ENCODE measurements at regions not wholly inside any gene's neighbourhood (a gene's known extent, or its start where the extent isn't known, plus 50 kb on each side); places are given as distances from the start of the nearest gene placed in this dataset.
"Not testable (repeated sequence)": the region's sequence is repeated elsewhere in the genome, so short reads cannot be mapped to it uniquely, and the experiment has no call there.

GRCh38 chr5:105172918-105173317, 1610.3 kb upstream of the NUDT12 start:
- no peak for ATAC-seq

GRCh38 chr5:105168806-105169205, 1606.2 kb upstream of the NUDT12 start:
- H3K9me3 Mint-ChIP-seq, result peaks cover 11 to 16% of the 10 kb centered on the region in 2 donors
- TF ChIP-seq CTCF (IDR thresholded peaks at IDR 0.05), result no peak
- H3K36me3 Mint-ChIP-seq, result no peaks in the 10 kb centered on the region
- no CpG with 5 or more reads among the region's 1 CpG for WGBS (ENCODE audit: insufficient coverage)
- H3K27ac Mint-ChIP-seq, result no peak overlapping the region
- H3K4me1 Mint-ChIP-seq, result no peaks in the 10 kb centered on the region
- H3K4me3 Mint-ChIP-seq, result no peak overlapping the region
- Histone ChIP-seq H3K27me3 (ENCODE audit: control insufficient read depth, insufficient read depth, low read length) (no peaks in the 10 kb centered on the region), H3K27ac (ENCODE audit: low read length) (no peak overlapping the region), H3K36me3 (ENCODE audit: control insufficient read depth, insufficient read depth, low read length) (no peaks in the 10 kb centered on the region), H3K4me3 (ENCODE audit: low read length) (no peak overlapping the region), H3K4me1 (ENCODE audit: control insufficient read depth, insufficient read depth, low read length) (no peaks in the 10 kb centered on the region), H3K9me3 (ENCODE audit: control insufficient read depth, insufficient read depth, low read length) (no peaks in the 10 kb centered on the region)
- no peak for ATAC-seq
- DNase-seq, result no peak
- H3K27me3 Mint-ChIP-seq (ENCODE audit: low read depth in 2 of 2), result no peaks in the 10 kb centered on the region
- intact Hi-C loops (cut with micrococcal nuclease), result no loop called here

More at GRCh38 chr5:105172918-105173317, 1610.3 kb upstream of the NUDT12 start:
- WGBS (ENCODE audit: insufficient coverage), result no CpG with 5 or more reads among the region's 2 CpGs
- H3K27ac ChIP-seq (ENCODE audit: low read length), result no peak overlapping the region
- Mint-ChIP-seq H3K9me3 (peaks cover 12 to 16% of the 10 kb centered on the region in 2 donors), H3K36me3 (no peaks in the 10 kb centered on the region), H3K27ac (no peak overlapping the region), H3K4me3 (no peak overlapping the region), H3K4me1 (no peaks in the 10 kb centered on the region), H3K27me3 (ENCODE audit: low read depth in 2 of 2) (no peaks in the 10 kb centered on the region)
- DNase-seq, result no peak
- intact Hi-C loops (cut with micrococcal nuclease), result no loop called here
- no peak overlapping the region for H3K4me3 ChIP-seq (ENCODE audit: low read length)
- no peaks in the 10 kb centered on the region for H3K4me1 ChIP-seq (ENCODE audit: control insufficient read depth, insufficient read depth, low read length)
- H3K27me3 ChIP-seq (ENCODE audit: control insufficient read depth, insufficient read depth, low read length), result no peaks in the 10 kb centered on the region
- H3K36me3 ChIP-seq (ENCODE audit: control insufficient read depth, insufficient read depth, low read length), result no peaks in the 10 kb centered on the region
- H3K9me3 ChIP-seq (ENCODE audit: control insufficient read depth, insufficient read depth, low read length), result no peaks in the 10 kb centered on the region
- TF ChIP-seq CTCF (IDR thresholded peaks at IDR 0.05), result no peak

- ATAC-seq, result no peak
- Histone ChIP-seq H3K4me3 (ENCODE audit: low read length) (no peak overlapping the region), H3K4me1 (ENCODE audit: control insufficient read depth, insufficient read depth, low read length) (no peaks in the 10 kb centered on the region), H3K9me3 (ENCODE audit: control insufficient read depth, insufficient read depth, low read length) (no peaks in the 10 kb centered on the region), H3K27me3 (ENCODE audit: control insufficient read depth, insufficient read depth, low read length) (no peaks in the 10 kb centered on the region), H3K27ac (ENCODE audit: low read length) (no peak overlapping the region), H3K36me3 (ENCODE audit: control insufficient read depth, insufficient read depth, low read length) (no peaks in the 10 kb centered on the region)
- peaks cover 8 to 24% of the 10 kb centered on the region in 2 donors for H3K9me3 Mint-ChIP-seq
- no peaks in the 10 kb centered on the region for H3K27me3 Mint-ChIP-seq (ENCODE audit: low read depth in 2 of 2)
- intact Hi-C loops (cut with micrococcal nuclease), result no loop called here
- H3K4me3 Mint-ChIP-seq, result no peak overlapping the region
- DNase-seq, result no peak
- TF ChIP-seq CTCF (IDR thresholded peaks at IDR 0.05), result no peak
- WGBS (ENCODE audit: insufficient coverage), result 100% methylated on average over 1 of the region's 3 CpGs
- no peak overlapping the region for H3K27ac Mint-ChIP-seq
- no peaks in the 10 kb centered on the region for H3K4me1 Mint-ChIP-seq
- no peaks in the 10 kb centered on the region for H3K36me3 Mint-ChIP-seq
Observed at GRCh38 chr5:105167092-105167491, 1604.5 kb upstream of the NUDT12 start.

- H3K4me3 ChIP-seq (ENCODE audit: low read length), result no peak overlapping the region
Observed at GRCh38 chr5:105163547-105163946, 1601.0 kb upstream of the NUDT12 start.

GRCh38 chr5:105162557-105162956, 1600.0 kb upstream of the NUDT12 start:
- H3K4me1 Mint-ChIP-seq; H3K27me3 ChIP-seq (ENCODE audit: control insufficient read depth, insufficient read depth, low read length); H3K27ac ChIP-seq (ENCODE audit: low read length); H3K27ac Mint-ChIP-seq; intact Hi-C loops (cut with micrococcal nuclease); ATAC-seq; H3K27me3 Mint-ChIP-seq (ENCODE audit: low read depth in 2 of 2); DNase-seq; H3K9me3 ChIP-seq (ENCODE audit: control insufficient read depth, insufficient read depth, low read length); H3K36me3 ChIP-seq (ENCODE audit: control insufficient read depth, insufficient read depth, low read length); H3K4me3 Mint-ChIP-seq; H3K36me3 Mint-ChIP-seq; H3K4me3 ChIP-seq (ENCODE audit: low read length); H3K4me1 ChIP-seq (ENCODE audit: control insufficient read depth, insufficient read depth, low read length): not testable (repeated sequence)
- WGBS (ENCODE audit: insufficient coverage), result 95% methylated on average over 5 of the region's 6 CpGs
- H3K9me3 Mint-ChIP-seq, result peaks cover 2 to 18% of the 10 kb centered on the region in 2 donors

More at GRCh38 chr5:105163547-105163946, 1601.0 kb upstream of the NUDT12 start:
- no peak overlapping the region for H3K27ac ChIP-seq (ENCODE audit: low read length)
- DNase-seq, result no peak
- Mint-ChIP-seq H3K4me3 (no peak overlapping the region), H3K27me3 (ENCODE audit: low read depth in 2 of 2) (no peaks in the 10 kb centered on the region), H3K9me3 (peaks cover 6 to 18% of the 10 kb centered on the region in 2 donors), H3K4me1 (no peaks in the 10 kb centered on the region), H3K27ac (no peak overlapping the region), H3K36me3 (no peaks in the 10 kb centered on the region)
- no peaks in the 10 kb centered on the region for H3K9me3 ChIP-seq (ENCODE audit: control insufficient read depth, insufficient read depth, low read length)
- no peaks in the 10 kb centered on the region for H3K36me3 ChIP-seq (ENCODE audit: control insufficient read depth, insufficient read depth, low read length)
- TF ChIP-seq CTCF (IDR thresholded peaks at IDR 0.05), result no peak
- no peaks in the 10 kb centered on the region for H3K4me1 ChIP-seq (ENCODE audit: control insufficient read depth, insufficient read depth, low read length)
- H3K27me3 ChIP-seq (ENCODE audit: control insufficient read depth, insufficient read depth, low read length), result no peaks in the 10 kb centered on the region
- intact Hi-C loops (cut with micrococcal nuclease), result no loop called here
- ATAC-seq, result no peak

All from natural killer cell (primary cell).